MM.1S (cell line): ENCODE measurements at regions not wholly inside any gene's neighbourhood (a gene's known extent, or its start where the extent isn't known, plus 50 kb on each side); places are given as distances from the start of the nearest gene placed in this dataset.
A peak's percentile ranks its signal among the peaks of the same experiment; 100 is the strongest.

Source experiments
- DNase-seq: peaks from one replicate; pipeline ENCODE4 v3.0.0-alpha.2; 2015
- H2AFZ ChIP-seq: fragments of 300-600 bp; sonication (generic); 2 replicates; pipeline ENCODE4 v1.6.0; 2016; ENCODE audit warnings: antibody characterized with exemption, low read length
- H3F3A ChIP-seq: fragments of 300-600 bp; sonication (generic); 2 replicates; pipeline ENCODE4 v1.6.1; 2016; ENCODE audit warnings: mild to moderate bottlenecking, antibody characterized with exemption, low read length, moderate library complexity, mixed read lengths; ENCODE audit not compliant: insufficient read depth
- H3K27ac ChIP-seq: fragments of 300-600 bp; sonication (generic); 2 replicates; pipeline ENCODE4 v1.5.1; 2016; ENCODE audit warnings: mild to moderate bottlenecking, low read length
- H3K27me3 ChIP-seq: fragments of 300-600 bp; sonication (generic); replicated peaks from 2 replicates; pipeline ENCODE4 v1.6.0; 2016; ENCODE audit warnings: low read length; ENCODE audit not compliant: insufficient read depth
- H3K36me3 ChIP-seq: fragments of 300-600 bp; sonication (generic); replicated peaks from 2 replicates; pipeline ENCODE4 v1.6.1; 2016; ENCODE audit warnings: mild to moderate bottlenecking, low read length, mixed read lengths; ENCODE audit not compliant: insufficient read depth
- H3K4me1 ChIP-seq: fragments of 300-600 bp; sonication (generic); 2 replicates; pipeline ENCODE4 v1.6.1; 2016; ENCODE audit warnings: low read length, mixed read lengths
- H3K4me2 ChIP-seq: fragments of 300-600 bp; sonication (generic); 2 replicates; pipeline ENCODE4 v1.6.0; 2016; ENCODE audit warnings: low read depth, low read length
- H3K4me3 ChIP-seq: fragments of 300-600 bp; sonication (generic); 2 replicates; pipeline ENCODE4 v1.5.1; 2016; ENCODE audit warnings: low read length, mixed read lengths
- H3K79me2 ChIP-seq: fragments of 300-600 bp; sonication (generic); 2 replicates; pipeline ENCODE4 v1.6.1; 2016; ENCODE audit warnings: mixed run types, low read length, mixed read lengths
- H3K9ac ChIP-seq: fragments of 300-600 bp; sonication (generic); 2 replicates; pipeline ENCODE4 v1.6.1; 2016; ENCODE audit warnings: low read length, mixed read lengths
- H3K9me2 ChIP-seq: fragments of 300-600 bp; sonication (generic); replicated peaks from 2 replicates; pipeline ENCODE4 v1.6.1; 2016; ENCODE audit warnings: mild to moderate bottlenecking, low read length, mixed read lengths; ENCODE audit not compliant: insufficient read depth
- H3K9me3 ChIP-seq: fragments of 300-600 bp; sonication (generic); replicated peaks from 2 replicates; pipeline ENCODE4 v1.6.1; 2016; ENCODE audit warnings: mild to moderate bottlenecking, low read length, mixed read lengths; ENCODE audit not compliant: insufficient read depth
- H4K20me1 ChIP-seq: fragments of 300-600 bp; sonication (generic); 2 replicates; pipeline ENCODE4 v1.6.1; 2016; ENCODE audit warnings: mild to moderate bottlenecking, low read length, moderate library complexity, mixed read lengths; ENCODE audit not compliant: insufficient read depth
- EZH2 ChIP-seq: fragments of 300-600 bp; sonication (generic); optimal IDR thresholded peaks from 2 replicates; pipeline ENCODE3; 2017; ENCODE audit warnings: low read depth, mild to moderate bottlenecking, antibody characterized with exemption, low read length, mixed read lengths
- EZH2phosphoT487 ChIP-seq: fragments of 300-600 bp; sonication (generic); IDR thresholded peaks from 2 replicates; pipeline ENCODE4 v1.6.1; 2018; ENCODE audit warnings: antibody characterized with exemption, low read length
- TF ChIP-seq, protein P1 (sequence below): fragments of 300-600 bp; sonication (generic); IDR thresholded peaks from 2 replicates; pipeline ENCODE4 v1.5.1; 2016; ENCODE audit warnings: antibody characterized with exemption, low read length, mixed read lengths

DNA sequence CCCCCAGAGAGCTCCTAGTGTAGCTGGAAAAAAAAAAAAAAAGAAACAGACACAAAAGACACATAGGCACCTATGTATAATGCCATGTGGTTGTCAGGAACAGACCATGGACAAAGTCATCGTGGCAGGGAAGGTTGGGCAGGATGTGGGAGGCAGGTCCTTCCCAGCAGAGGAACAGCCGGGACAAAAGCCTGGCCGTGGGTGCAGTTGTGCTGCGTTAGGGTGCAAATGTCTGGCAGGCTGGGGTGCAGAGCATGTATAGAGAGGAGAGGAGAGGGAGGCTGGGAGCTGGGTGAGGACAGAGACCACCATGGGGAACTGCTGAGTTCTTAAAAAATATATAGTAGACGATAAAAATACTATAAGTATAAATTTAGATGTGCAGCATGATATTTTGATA lies 125.7 kb upstream of the C1orf174 start:
- Histone ChIP-seq H3K9me3 (no peaks in the 10 kb centered on the region), H3K4me3 (no peak overlapping the region), H3K79me2 (no peaks in the 10 kb centered on the region), H3K27ac (no peak overlapping the region), H3K27me3 (peaks cover 88% of the 10 kb centered on the region), H3K4me2 (no peak overlapping the region), H3K9ac (no peak overlapping the region), H3F3A (no peaks in the 10 kb centered on the region), H4K20me1 (no peaks in the 10 kb centered on the region), H3K9me2 (no peaks in the 10 kb centered on the region), H2AFZ (no peak overlapping the region), H3K36me3 (no peaks in the 10 kb centered on the region), H3K4me1 (peaks cover 5% of the 10 kb centered on the region)
- no peak for TF ChIP-seq EZH2phosphoT487
- TF ChIP-seq EZH2: no peak
- TF ChIP-seq, protein P1, sequence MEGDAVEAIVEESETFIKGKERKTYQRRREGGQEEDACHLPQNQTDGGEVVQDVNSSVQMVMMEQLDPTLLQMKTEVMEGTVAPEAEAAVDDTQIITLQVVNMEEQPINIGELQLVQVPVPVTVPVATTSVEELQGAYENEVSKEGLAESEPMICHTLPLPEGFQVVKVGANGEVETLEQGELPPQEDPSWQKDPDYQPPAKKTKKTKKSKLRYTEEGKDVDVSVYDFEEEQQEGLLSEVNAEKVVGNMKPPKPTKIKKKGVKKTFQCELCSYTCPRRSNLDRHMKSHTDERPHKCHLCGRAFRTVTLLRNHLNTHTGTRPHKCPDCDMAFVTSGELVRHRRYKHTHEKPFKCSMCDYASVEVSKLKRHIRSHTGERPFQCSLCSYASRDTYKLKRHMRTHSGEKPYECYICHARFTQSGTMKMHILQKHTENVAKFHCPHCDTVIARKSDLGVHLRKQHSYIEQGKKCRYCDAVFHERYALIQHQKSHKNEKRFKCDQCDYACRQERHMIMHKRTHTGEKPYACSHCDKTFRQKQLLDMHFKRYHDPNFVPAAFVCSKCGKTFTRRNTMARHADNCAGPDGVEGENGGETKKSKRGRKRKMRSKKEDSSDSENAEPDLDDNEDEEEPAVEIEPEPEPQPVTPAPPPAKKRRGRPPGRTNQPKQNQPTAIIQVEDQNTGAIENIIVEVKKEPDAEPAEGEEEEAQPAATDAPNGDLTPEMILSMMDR: no peak
- DNase-seq: no peak

DNA sequence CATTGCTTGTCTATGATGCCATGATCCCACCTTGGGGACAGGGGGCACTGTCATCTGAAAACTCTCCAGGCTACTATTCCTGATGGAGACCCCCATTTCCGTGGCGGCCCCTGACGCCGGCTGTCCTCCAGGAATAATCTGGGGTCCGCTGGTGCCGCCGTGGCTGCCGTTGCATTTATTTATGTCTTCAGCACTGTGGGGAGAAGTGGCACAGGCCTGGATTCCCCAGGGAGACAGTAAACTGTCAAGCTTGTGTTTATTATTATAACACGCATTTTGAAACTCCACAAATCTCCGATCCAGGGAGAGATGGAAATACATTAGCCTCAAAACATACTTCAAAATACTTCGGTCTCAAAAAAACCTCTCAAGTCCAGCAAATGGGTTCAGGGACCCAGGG lies 126.9 kb upstream of the C1orf174 start:
- peak overlapping the region; percentile 16; the same call in 1 of the 2 replicates for H3K4me2 ChIP-seq
- H3K4me1 ChIP-seq: peaks cover 5% of the 10 kb centered on the region
- H3K27ac ChIP-seq: no peak overlapping the region
- H4K20me1 ChIP-seq: no peaks in the 10 kb centered on the region
- H3K36me3 ChIP-seq: no peaks in the 10 kb centered on the region
- no peaks in the 10 kb centered on the region for H3K9me3 ChIP-seq
- H3K79me2 ChIP-seq: no peaks in the 10 kb centered on the region
- H3K27me3 ChIP-seq: peaks cover 79% of the 10 kb centered on the region
- no peaks in the 10 kb centered on the region for H3F3A ChIP-seq
- H3K9ac ChIP-seq: no peak overlapping the region
- DNase-seq: no peak
- no peaks in the 10 kb centered on the region for H3K9me2 ChIP-seq
- H3K4me3 ChIP-seq: no peak overlapping the region
- TF ChIP-seq EZH2: no peak
- TF ChIP-seq, protein P1: no peak
- TF ChIP-seq EZH2phosphoT487: no peak
- no peak overlapping the region for H2AFZ ChIP-seq

DNA sequence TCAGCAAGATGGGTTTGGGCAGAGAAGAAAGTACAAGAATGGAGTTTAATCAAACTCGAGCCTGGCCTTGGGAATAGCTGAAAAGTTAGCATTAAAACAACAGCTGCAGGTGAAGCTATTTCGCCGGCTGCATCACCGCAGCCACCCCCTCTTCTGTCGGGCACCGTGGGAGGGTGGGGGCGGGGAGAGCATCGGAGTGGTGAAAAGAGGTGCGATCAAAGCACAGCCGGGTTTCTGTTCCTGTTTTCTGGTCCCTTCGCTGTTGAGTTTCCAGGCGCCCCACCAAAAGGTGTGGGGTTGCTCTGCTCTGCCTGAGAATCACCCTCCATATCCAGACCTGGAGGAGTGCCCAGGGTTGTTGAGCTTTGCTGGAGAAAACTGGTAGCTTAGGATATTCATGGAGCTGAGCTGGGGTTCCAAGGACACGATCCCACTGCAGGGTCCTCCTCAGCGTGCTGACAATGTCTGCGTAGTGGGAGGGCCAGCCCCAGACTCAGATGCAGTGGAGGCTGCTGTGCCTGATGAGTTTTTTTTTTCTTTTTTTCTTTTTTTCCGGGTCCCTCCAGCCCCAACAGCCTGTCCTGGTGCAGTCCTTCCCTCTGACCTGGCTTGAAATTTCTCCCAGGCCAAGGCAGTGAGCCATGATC lies 127.5 kb upstream of the C1orf174 start:
- no peaks in the 10 kb centered on the region for H3K36me3 ChIP-seq
- no peak overlapping the region for H3K9ac ChIP-seq
- H2AFZ ChIP-seq: no peak overlapping the region
- H3K4me3 ChIP-seq: no peak overlapping the region
- no peaks in the 10 kb centered on the region for H3K9me2 ChIP-seq
- no peaks in the 10 kb centered on the region for H4K20me1 ChIP-seq
- no peaks in the 10 kb centered on the region for H3K9me3 ChIP-seq
- H3K4me1 ChIP-seq: peaks cover 5% of the 10 kb centered on the region
- peak; percentile 41 for DNase-seq
- H3K27me3 ChIP-seq: peaks cover 79% of the 10 kb centered on the region
- TF ChIP-seq EZH2phosphoT487 (no peak), EZH2 (no peak)
- TF ChIP-seq, protein P1: no peak
- peak overlapping the region; percentile 16; the same call in 1 of the 2 replicates for H3K4me2 ChIP-seq
- no peaks in the 10 kb centered on the region for H3K79me2 ChIP-seq
- no peaks in the 10 kb centered on the region for H3F3A ChIP-seq
- H3K27ac ChIP-seq: no peak overlapping the region
